Kidney glomerular epithelial cell (primary cell): ENCODE measurements at regions not wholly inside any gene's neighbourhood (a gene's known extent, or its start where the extent isn't known, plus 50 kb on each side); places are given as distances from the start of the nearest gene placed in this dataset.

Experiments used
- DNase-seq: peaks from one replicate; lab custom pipeline; 2025; lab: John Stamatoyannopoulos, UW

DNA sequence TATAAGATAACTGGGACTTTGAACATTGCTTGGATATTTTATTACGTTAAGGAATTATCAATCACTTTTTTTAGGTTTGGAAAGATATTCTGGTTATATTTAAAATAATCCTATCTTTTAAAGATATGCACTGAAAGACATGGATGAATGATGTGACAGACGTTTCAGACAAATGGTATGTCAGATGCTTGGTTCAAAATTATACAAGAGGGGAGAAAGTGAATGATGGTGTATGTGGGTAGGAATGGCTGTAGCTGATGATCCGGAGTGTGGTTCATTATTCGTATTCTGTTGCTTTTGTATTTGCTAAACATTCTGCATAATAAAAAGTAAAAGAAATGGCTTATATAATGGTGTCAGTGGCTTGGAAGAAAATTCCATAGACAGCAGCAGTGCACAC lies 51.0 kb upstream of the SNRPB2 start:
- no peak for DNase-seq

DNA sequence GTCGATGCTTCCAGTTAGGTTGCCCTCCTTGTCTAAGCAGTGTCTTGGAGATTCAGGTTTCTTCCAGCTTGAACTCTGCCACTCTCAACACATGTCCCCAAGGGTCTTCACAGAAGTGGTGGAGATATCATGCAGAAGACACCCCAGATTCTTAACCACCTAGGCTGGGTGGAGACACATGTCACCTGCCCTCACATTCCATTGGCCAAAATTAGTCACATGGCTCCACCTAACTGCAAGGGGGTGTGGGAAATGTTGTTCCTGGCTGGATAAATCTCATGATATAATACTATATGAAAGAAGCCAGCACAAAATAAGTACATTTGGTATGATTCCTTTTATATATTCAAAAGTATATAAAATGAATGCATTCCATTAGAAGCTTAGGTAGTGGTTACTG lies 52.9 kb upstream of the SNRPB2 start:
- DNase-seq, result no peak

DNA sequence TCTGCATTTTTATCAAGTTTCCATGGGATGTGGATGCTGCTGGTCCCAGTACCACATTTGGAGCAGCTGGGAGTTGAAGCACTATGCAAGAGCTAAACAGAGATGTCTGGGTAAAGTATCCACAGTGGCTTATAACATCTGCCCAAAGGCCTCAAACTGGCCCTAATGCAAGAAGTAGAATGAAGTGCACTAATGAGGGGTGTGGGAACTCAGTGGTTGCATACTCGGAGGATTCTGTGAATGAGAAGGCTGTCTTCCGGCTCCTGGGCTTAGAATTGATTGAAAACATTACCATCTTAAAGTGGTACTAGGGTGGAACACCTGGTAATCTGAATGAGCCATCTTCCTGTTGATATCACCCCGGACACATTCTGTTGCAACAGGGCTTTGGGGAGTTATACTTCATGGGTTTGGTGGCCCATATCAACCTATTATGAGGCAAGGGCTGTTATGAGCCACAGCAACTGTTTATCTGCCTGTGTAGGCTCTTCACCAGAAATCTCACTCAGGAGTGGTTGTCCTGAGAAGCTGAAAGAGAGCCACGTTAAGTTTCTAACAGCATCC lies 54.7 kb upstream of the SNRPB2 start:
- DNase-seq, result no peak

DNA sequence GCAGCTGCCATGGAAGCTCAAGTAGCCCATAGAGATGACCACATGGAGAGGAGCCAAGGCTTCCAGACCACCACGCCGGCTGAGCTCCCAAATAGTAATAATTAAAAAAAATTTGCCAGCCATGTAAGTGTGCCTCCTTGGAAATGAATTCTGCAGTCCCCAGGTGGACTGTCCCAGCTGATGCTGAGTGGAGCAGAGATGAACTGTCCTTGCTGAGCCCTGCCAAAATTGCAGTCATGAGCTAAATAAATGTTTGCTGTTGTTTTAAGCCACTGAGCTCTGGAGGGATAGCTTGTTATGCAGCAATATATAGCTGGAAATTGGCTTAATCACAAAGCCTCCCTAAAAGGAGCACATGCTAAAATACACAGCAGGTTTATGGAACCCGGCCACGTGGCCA lies 55.6 kb upstream of the SNRPB2 start:
- DNase-seq, result no peak

DNA sequence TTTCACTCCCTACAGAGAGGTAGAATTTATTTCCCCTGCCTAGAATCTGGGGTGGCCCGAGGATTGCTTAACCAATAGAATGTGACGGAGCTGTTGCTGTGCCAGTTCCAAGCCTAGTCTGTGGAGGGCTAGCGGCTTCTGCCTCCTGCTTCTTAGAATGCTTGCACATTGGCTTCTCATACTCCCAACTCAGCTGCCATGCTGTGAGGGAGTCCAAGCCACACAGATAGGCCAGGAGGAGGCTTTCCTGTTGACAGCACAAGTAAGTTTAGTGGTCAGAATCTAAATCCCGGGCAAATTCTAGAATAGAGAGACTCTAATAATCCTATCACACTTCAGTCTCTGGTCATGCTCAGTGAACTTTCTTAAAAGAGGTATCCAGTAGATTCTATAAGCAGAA lies 57.5 kb upstream of the SNRPB2 start:
- no peak for DNase-seq

DNA sequence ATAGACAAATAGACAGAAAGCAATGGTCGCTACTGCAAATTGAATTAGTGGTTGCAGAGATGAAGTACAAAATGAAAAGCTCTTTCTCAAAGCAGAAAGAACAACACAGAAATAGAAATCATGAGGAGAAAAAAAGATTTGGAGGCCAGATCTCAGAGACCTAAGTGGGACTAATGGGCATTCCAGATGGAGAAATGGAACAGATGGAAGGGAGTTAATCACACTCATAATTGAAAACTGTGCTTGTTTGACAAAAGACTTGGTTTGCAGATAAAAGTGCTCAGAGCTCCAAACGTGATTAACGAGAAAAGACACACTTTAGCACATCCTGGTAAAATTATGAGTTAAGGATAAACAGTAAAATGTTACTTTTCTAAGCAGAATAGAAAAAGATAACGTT lies 58.1 kb upstream of the SNRPB2 start:
- DNase-seq, result no peak

DNA sequence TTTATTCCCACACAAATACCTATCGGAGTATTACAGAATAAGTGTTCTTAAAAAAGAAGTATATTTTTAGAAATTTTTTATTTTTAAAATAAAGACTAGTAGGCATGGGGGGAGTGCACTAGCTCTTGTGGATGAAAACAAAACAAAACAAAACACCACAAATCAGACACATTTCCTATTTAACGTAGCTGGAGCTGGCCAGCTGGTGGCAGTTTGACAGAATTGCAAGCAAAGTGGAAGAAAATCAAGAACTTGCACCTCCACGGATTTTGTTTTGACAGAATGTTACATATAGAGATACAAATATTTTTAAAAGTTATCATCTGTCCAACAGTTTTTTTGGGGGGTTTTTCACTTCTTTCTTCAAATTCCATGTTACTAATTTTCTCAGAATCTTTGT lies 63.6 kb upstream of the SNRPB2 start:
- no peak for DNase-seq

DNA sequence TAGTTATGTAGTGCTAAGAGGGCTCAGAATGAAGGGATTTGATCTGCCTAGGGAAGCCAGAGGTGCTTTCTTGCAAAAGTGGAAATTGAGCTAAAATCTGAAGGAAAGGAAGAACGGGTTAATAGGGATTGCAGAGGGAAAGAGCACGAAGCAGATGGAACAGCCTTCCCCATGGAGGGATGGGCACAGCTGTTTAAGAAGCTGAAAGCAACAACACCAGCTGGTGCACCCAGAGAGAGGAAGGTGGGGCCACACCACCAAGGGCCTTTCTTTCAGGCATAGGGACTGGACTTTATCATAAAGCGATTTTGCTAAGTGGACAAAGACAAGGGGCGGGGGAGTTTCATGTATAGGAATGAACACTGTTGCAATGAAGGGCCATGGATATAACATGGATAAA lies 65.8 kb upstream of the SNRPB2 start:
- DNase-seq, result no peak

DNA sequence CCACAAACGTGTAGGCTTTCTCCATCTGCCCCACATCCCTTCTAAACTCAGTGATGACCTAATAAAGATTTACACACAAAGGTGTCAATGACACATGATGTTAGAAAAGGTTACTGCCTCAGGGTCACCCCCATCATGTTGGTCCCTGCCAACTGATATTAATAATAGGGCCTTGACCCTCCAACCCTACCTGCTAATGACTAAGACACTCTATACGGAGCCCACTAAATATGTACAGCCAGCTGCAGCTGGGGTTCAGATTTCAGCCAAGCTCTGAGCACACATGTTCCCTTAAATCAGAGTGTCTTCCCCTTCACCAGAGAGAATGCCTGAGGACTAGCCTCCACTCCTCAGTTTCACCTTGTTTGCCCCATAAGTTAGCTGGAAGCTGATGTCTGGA lies 67.4 kb upstream of the SNRPB2 start:
- no peak for DNase-seq

DNA sequence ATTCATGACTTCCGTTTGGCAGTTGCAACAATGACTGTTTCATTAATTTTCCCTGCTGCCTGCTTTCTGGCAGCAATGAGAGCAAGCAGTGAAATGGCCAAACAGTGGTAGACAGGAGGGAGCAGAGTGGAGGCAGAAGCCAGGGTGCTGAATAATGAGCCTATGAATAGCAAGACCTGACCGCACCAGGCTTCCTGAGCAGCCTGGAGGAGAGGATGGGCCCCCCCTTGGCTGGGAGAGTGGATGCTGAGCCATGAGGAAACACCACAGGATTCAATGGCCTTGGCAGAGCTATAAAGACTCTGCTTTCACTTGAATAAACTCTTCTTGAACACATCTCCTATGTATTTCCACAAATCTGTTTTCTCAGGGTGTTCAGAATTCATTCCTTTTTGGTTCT lies 68.1 kb upstream of the SNRPB2 start:
- DNase-seq, result no peak

DNA sequence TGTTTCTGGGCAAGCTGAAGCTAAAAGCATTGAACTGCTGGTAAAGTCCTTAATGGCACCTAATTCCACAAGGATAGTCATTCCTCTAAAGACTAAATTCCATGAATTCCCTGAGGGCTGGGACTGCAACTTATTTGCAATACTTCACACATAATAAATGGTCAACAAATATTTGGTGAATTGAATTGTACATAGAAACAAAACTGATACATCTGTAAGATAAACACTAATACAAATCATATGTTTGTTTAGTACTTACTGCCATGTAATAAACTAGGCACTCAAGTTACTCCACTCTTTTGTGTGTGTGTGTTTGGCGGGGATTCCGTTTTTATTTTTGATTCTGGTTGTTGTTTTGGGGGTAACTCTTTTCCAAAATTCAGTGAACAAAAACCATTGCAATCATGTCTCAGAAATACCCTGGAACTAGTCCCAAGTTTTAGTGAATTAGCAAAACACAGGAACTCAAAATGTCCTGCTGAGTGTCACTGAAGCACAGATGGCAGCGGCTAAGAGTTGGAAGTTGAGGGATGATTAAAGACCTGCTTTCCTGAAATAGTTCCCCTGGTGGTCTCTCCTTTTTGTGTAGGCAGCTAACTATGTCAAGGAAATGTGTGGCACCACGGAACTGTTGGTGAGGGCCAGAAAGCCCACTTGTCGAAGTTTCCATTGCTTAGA lies 74.8 kb upstream of the SNRPB2 start:
- DNase-seq, result no peak

DNA sequence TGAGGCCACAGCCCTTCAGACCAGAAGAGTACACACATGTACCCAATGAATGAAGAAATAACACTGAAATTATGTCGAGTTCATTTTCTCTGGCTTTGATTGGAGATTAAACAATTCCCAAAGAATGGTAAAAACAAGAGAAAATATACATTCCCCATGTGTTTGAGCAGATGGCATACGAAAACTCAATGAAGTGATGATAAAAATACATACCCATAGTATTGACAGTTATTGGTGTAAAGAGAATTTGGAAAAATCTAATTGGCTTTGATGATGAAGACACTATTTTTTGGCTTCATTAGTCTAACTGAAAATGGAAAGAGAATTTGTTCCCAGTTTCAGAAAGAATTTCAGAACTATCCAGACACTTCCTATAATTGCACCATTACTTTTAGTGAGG lies 76.6 kb upstream of the SNRPB2 start:
- DNase-seq, result no peak

DNA sequence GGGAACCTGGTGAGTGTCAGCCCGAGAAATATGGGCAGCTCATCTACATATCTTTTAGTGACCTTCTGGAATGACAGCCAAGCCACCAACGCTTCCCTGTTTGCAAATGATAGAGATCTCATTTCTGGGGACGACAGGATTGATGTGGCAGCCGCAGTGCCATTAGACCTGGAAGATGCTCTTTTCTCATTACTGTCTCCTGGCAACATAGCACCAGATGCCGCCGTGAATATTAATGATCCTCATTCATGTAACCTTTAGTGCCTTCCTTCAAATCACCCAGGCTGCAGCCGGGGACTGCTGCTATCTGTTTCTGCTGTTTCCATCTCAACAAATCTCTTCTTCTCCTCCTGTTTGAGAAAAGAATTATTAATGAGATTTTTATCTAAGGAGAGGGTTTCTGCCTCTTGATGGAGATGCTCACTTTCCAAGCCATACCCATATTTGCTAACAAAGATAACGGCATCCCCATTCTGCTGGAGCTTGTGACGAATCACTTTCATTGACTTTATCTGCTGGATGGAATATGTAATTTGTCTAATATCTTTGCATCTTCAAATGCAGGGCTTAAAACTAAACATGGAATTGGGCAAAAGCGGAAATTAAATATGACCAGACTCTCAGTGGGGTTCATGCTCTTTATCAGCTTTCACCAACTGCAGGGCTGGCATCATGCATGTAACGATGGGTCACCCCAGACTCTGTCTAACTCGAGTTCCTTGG lies 74.8 kb upstream of the KIF16B start:
- no peak for DNase-seq

DNA sequence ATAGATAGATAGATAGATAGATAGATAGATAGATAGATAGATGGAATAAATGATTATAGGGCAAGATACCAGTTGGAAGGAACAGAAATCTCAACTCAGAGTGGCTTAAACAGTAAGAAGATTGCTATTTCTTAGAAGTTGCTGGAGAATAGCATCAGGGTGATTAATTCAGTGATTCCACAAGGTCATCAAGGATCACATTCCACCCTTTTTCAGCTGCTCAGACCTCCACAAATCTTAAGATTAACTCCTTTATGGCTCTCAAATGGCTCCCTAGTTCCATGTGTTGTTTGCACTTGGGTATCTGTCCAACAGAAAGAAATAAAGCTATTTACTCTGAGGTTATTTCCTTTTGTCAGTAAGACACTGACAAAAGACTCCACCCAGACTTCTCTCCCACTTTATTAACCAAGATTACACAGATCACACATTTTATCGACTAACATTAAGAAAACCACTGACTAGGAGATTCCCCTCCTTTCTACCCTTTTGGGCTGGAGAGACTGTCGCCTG lies 68.3 kb upstream of the KIF16B start:
- DNase-seq, result peak; percentile 4

DNA sequence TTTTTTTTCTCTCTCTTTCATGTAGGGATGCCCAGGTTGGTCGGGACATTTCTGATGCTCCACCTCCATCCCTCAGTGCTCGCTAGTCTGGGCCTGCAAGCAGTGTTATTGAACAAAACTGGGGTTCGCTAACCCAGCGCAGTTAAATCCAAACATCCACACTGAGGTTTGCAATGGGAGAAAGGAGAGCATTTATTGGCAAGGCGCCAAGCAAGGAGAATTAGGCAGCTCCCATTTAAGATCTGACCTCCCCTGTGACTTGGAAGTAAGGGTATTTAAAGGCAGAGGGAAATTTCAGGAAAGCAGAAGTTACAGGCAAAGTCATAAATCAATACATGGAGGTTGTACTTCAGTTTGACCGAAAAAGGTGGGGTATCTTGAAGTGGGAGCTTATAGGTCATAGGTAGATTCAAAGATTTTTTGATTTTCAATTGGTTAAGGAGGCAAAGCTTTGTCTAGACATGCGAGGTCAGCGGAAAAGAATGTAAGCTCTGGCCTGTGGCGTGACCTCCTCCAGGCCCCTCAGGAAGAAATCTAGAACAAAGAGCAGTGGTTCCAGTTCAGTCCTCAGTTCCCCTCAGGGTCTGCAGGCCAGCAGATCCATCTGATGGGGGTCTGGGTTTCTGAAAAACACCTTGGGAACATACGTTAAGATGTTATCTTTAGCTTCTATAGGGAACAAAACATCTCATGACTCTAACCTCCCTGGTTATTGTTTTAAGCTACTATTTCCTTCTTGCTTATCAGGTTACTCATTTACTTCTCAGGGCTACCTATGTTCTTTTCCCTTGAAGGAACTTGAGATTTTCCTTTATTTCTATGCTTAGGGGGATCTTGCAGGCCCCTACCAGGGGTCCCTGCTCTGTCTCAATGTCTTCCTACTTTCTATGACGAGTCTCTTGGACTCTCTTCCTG lies 66.0 kb upstream of the KIF16B start:
- DNase-seq, result peak; percentile 19

DNA sequence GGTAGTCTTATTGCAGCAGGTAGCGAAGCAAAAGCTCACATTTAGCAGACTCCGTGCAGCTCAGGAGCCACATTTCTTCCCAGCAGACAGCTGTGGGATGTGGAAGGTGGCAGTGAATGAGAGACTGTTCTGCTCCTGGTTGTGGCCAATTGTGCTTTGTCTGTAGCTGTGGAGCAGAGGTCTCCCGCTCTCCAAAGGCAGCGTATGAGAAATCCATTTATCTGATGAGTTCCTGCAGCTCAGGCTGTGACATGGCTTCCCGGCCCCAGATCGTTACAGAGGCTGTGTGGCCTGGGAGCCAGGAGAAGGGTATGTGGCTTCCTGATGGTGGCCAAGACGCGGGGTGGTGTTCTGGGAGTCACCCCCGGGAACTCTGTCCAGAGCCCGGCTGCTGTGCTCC lies 64.5 kb upstream of the KIF16B start:
- DNase-seq, result no peak

DNA sequence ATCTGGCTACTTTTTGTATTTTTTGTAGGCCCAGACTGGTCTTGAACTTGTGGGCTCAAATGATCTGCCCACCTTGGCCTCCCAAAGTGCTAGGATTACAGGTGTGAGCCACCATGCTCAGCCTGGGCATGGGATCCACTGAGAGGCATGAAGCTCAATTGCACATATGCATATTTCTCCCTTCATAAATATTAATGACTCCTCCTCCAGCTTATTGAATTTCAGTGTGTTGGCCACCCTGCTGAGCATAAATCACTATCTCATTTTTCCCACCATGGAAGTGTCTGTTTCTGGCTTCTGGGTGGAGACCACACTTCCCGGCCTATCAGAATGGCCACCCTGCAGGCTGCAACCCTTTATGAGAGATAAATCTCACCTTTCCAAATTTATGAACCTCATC lies 53.6 kb upstream of the KIF16B start:
- DNase-seq, result no peak

DNA sequence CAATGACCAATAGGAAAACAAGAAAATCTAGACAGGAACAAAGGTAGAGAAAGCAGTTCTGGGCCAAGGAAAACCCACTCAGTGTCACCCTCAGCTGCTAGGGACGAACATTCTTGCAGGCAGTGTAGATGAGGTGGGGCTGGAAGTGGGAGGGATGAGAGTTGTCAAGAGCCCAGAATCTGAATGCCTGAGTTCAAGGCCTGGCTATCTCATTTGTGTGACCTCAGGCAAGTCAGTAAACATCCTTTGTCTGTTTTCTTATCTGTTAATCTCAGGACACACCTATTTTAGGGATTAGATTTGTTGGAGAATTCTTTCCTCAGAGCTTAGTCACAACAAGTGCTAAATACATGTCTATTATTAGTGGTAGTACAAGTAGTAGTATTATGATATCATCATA lies 50.9 kb upstream of the KIF16B start:
- DNase-seq, result no peak
